SU-DHL-6 (cell line): ENCODE measurements at regions not wholly inside any gene's neighbourhood (a gene's known extent, or its start where the extent isn't known, plus 50 kb on each side); places are given as distances from the start of the nearest gene placed in this dataset.

Experiments
- CTCF ChIP-seq: fragments of 200-600 bp; sonication (generic); IDR thresholded peaks from one replicate; pipeline ENCODE4 v1.5.1; 2017; ENCODE audit warnings: antibody characterized with exemption, mild to moderate bottlenecking, low read length, moderate library complexity; ENCODE audit not compliant: insufficient read depth, poor library complexity, severe bottlenecking
- EZH2phosphoT487 ChIP-seq: fragments of 200-600 bp; sonication (generic), shearing (Covaris generic); conservative IDR thresholded peaks from 2 replicates; pipeline ENCODE4 v1.6.1; 2018; ENCODE audit warnings: mild to moderate bottlenecking, antibody characterized with exemption, low read length, moderate library complexity, mixed read lengths

GRCh38 chr2:164351536-164351935, 269.7 kb downstream of the GRB14 start:
- no peak for TF ChIP-seq CTCF
- no peak for TF ChIP-seq EZH2phosphoT487
